Pancreas (tissue), 10 donors: ENCODE measurements at regions not wholly inside any gene's neighbourhood (a gene's known extent, or its start where the extent isn't known, plus 50 kb on each side); places are given as distances from the start of the nearest gene placed in this dataset.

Experiments used
- ATAC-seq, 4 donors: fragments of 200-7000 bp; cut with Tn5 transposase; one replicate each; pipeline versions ENCODE4 v1.8.0 to v1.9.1; 2020; ENCODE audit warnings: mild to moderate bottlenecking in 4 of 4, moderate library complexity in 4 of 4
- DNase-seq, 6 donors: peaks; one replicate each; pipeline ENCODE4 v3.0.0-alpha.2; 2020
- FAIRE-seq: peaks from 2 replicates; lab custom pipeline; 2012; peaks lifted over from hg19 to GRCh38; lab: Jason Lieb, UNC
- H3K27ac ChIP-seq, 4 donors: fragments of 200-600 bp; sonication (generic); 1 replicate in 3 of 4; 2 replicates in 1 of 4; pipeline versions ENCODE4 v1.5.0 to v1.8.0; 2020
- H3K27me3 ChIP-seq, 4 donors: fragments of 200-600 bp; one replicate each; pipeline ENCODE4 v1.8.0; 2021
- H3K36me3 ChIP-seq, 3 donors: fragments of 200-600 bp; sonication (generic) in 1 of 3; one replicate each; pipeline versions ENCODE4 v1.5.0 to v1.8.0; 2020 to 2021
- H3K4me1 ChIP-seq, 3 donors: fragments of 200-600 bp; one replicate each; pipeline ENCODE4 v1.8.0; 2021
- H3K4me3 ChIP-seq, 4 donors: fragments of 200-600 bp; sonication (generic) in 2 of 4; one replicate each; pipeline versions ENCODE4 v1.5.0 to v1.8.0; 2020 to 2021
- H3K9me3 ChIP-seq, 4 donors: fragments of 200-600 bp; one replicate each; pipeline ENCODE4 v1.8.0; 2021
- WGBS, 2 donors: extraction: QIAGEN DNeasy Blood & Tissue Kit; methylation state at CpG; one replicate each; pipeline ENCODE4 v1.1.7; 2013; 5-methylcytosine and 5-hydroxymethylcytosine counted together
- intact Hi-C, 3 donors: fragments of 100-400 bp; cut with DNase I; formaldehyde crosslinking; loops; one replicate each; pipeline versions ENCODE4 v1.11.1 to v1.14.2; 2022
- TF ChIP-seq, protein P1 (sequence below), 4 donors: fragments of 200-600 bp; sonication (generic) in 3 of 4; IDR thresholded peaks; one replicate each; pipeline versions ENCODE4 v1.5.0 to v1.8.0; 2021; ENCODE audit warnings: antibody characterized with exemption in 4 of 4
- donor health status: healthy with polysubstance abuse.
- donor health status: DM: no; HTN: no; CAD: no; lungs with moderate emphysema.
- donor health status: DM: no; HTN: no; CAD: no.
- donor health status: control.
- donor health status: control.
- donor health status: Bipolar disorder and iron deficiency.
- donor health status: DM: yes; HTN: yes; CAD: no.
- donor health status: DM: no; HTN: no; CAD: no.
- donor health status: DM: no; HTN: no; CAD: no.
- donor health status: DM: yes; HTN: yes; CAD: no.

DNA sequence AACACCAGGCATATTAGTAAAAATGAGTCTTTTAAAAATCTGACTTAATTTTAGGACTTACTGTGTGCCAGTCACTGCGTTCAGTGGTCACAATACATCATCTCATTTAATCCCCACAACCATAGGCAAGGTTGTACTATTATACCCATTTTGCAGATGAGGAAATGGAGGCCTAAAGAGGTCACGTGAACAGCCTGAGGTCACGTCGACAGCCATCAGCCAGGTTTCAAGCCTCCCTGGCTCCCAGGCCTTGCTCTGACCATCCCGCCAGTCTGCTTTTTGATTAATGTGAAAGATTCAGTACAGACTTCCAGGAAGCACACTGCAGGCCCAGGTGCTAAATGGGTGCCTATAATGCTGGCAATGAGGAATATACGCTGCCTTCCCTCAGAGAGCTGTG lies 86.3 kb upstream of the TOX3 start:
- 91 to 97% methylated on average over 6 of the region's 6 CpGs for WGBS, 2 donors
- intact Hi-C loops = no loop called here
- H3K36me3 ChIP-seq = no peaks in the 10 kb centered on the region
- TF ChIP-seq, protein P1, sequence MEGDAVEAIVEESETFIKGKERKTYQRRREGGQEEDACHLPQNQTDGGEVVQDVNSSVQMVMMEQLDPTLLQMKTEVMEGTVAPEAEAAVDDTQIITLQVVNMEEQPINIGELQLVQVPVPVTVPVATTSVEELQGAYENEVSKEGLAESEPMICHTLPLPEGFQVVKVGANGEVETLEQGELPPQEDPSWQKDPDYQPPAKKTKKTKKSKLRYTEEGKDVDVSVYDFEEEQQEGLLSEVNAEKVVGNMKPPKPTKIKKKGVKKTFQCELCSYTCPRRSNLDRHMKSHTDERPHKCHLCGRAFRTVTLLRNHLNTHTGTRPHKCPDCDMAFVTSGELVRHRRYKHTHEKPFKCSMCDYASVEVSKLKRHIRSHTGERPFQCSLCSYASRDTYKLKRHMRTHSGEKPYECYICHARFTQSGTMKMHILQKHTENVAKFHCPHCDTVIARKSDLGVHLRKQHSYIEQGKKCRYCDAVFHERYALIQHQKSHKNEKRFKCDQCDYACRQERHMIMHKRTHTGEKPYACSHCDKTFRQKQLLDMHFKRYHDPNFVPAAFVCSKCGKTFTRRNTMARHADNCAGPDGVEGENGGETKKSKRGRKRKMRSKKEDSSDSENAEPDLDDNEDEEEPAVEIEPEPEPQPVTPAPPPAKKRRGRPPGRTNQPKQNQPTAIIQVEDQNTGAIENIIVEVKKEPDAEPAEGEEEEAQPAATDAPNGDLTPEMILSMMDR (IDR thresholded peaks at IDR 0.05) = no peak
- H3K4me3 ChIP-seq = no peak overlapping the region
- no peak for ATAC-seq
- no peak for DNase-seq
- no peak overlapping the region for H3K27ac ChIP-seq
- FAIRE-seq = no peak
- H3K27me3 ChIP-seq = no peaks in the 10 kb centered on the region
- H3K9me3 ChIP-seq = no peaks in the 10 kb centered on the region
- H3K4me1 ChIP-seq = no peaks in the 10 kb centered on the region

DNA sequence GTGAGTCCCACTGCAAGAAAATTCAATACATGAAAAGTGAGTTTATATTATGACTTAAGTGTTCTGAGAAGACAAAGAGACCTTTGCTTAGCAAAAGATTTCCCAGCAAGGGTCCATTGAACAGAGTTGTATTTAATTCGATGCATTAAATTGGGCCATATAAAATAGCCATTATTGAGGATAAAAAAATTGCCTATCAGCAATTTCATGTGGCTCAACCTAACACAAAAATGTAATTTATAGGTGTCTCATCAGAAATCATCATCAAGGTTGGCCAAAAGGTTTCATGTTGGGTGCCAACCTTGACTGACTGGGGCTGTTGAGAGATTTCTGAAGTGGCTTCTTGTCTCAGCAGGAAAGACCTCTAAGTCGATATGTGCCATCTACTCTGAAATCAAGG lies 84.8 kb upstream of the TOX3 start:
- Histone ChIP-seq H3K27ac (no peak overlapping the region), H3K36me3 (no peaks in the 10 kb centered on the region), H3K27me3 (no peaks in the 10 kb centered on the region), H3K4me3 (no peak overlapping the region), H3K9me3 (no peaks in the 10 kb centered on the region), H3K4me1 (no peaks in the 10 kb centered on the region)
- 93 to 94% methylated on average over 2 of the region's 2 CpGs for WGBS, 2 donors
- ATAC-seq (no peak), DNase-seq (no peak), FAIRE-seq (no peak)
- TF ChIP-seq, protein P1 (IDR thresholded peaks at IDR 0.05) = no peak
- intact Hi-C loops = no loop called here

DNA sequence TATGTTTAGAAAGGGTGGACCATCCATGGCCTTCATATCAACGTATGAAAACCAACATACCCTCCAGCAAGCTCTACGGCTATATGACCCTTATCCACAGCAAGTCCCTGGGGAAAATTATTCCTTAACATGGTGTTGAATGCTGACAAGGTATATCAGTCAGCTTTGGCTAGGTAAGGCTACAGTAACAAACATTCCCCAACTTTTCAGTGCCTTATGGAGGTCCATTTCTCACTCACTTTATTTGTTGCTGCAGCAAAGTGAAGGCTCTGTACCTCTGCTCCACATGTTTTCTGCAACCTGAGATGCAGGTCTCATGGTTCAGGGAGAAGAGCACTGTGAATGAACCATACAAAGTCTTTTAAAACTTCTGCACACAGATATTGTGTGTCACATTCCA lies 83.8 kb upstream of the TOX3 start:
- TF ChIP-seq, protein P1 (IDR thresholded peaks at IDR 0.05) = no peak
- FAIRE-seq = no peak
- ATAC-seq = no peak
- Histone ChIP-seq H3K4me1 (no peaks in the 10 kb centered on the region), H3K27ac (no peak overlapping the region), H3K36me3 (no peaks in the 10 kb centered on the region), H3K4me3 (no peak overlapping the region), H3K27me3 (no peaks in the 10 kb centered on the region), H3K9me3 (no peaks in the 10 kb centered on the region)
- no peak for DNase-seq
- WGBS, 2 donors = 80 to 90% methylated on average over 2 of the region's 2 CpGs
- intact Hi-C loops = no loop called here

- no peak for FAIRE-seq
- no peaks in the 10 kb centered on the region for H3K36me3 ChIP-seq
- H3K4me3 ChIP-seq = no peak overlapping the region
- no peak for ATAC-seq
- no peaks in the 10 kb centered on the region for H3K9me3 ChIP-seq
- DNase-seq = no peak
- TF ChIP-seq, protein P1 (IDR thresholded peaks at IDR 0.05) = no peak
- H3K27me3 ChIP-seq = no peaks in the 10 kb centered on the region
- WGBS, 2 donors = 70 to 77% methylated on average over 4 of the region's 4 CpGs
- no peaks in the 10 kb centered on the region for H3K4me1 ChIP-seq
- no peak overlapping the region for H3K27ac ChIP-seq
- intact Hi-C loops = no loop called here
These were observed 82.4 kb upstream of the TOX3 start for GRCh38 chr16:52629296-52629695.

DNA sequence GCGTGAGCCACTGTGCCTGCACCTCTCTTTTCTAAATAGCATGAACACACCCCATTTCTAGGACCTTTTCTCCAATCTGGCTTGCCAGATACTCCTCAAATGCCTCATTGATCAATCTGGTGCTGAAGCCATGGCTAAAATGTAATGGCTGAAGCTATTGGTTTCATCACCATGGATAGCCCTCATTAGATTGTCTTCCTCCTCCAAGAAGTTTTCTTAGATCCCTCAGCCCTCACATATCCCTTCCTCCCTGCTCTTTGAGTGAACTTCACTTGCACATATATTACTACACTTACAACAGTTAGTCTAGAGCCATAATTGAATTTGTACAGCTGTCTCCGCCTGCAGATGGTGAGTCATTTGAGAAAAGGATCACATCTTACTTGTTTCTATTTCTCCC lies 77.9 kb upstream of the TOX3 start:
- TF ChIP-seq, protein P1 (IDR thresholded peaks at IDR 0.05) = no peak
- ATAC-seq (no peak), FAIRE-seq (no peak), DNase-seq (no peak)
- Histone ChIP-seq H3K27ac (no peak overlapping the region), H3K36me3 (no peaks in the 10 kb centered on the region), H3K4me3 (no peak overlapping the region), H3K9me3 (no peaks in the 10 kb centered on the region), H3K27me3 (no peaks in the 10 kb centered on the region), H3K4me1 (no peaks in the 10 kb centered on the region)
- intact Hi-C loops = no loop called here
- WGBS, 2 donors = 90 to 92% methylated on average over 2 of the region's 2 CpGs
